Duodenal mucosa (tissue), 2 donors: ENCODE measurements at regions not wholly inside any gene's neighbourhood (a gene's known extent, or its start where the extent isn't known, plus 50 kb on each side); places are given as distances from the start of the nearest gene placed in this dataset.

Experiments
- H3K27ac ChIP-seq: one replicate; pipeline ENCODE4 v1.7.0; 2013; ENCODE audit warnings: low read depth, low read length
- H3K27me3 ChIP-seq, 2 donors: one replicate each; pipeline ENCODE4 v1.7.0; 2013; ENCODE audit warnings: low read length in 2 of 2, control low read depth in 1 of 2; ENCODE audit not compliant: insufficient read depth in 2 of 2, control insufficient read depth in 1 of 2
- H3K36me3 ChIP-seq, 2 donors: one replicate each; pipeline ENCODE4 v1.7.0; 2013; ENCODE audit warnings: low read length in 2 of 2, control low read depth in 1 of 2; ENCODE audit not compliant: insufficient read depth in 2 of 2, control insufficient read depth in 1 of 2
- H3K4me1 ChIP-seq, 2 donors: one replicate each; pipeline ENCODE4 v1.7.0; 2013; ENCODE audit warnings: low read length in 2 of 2, control low read depth in 1 of 2; ENCODE audit not compliant: insufficient read depth in 2 of 2, control insufficient read depth in 1 of 2
- H3K4me3 ChIP-seq, 2 donors: one replicate each; pipeline ENCODE4 v1.7.0; 2013; ENCODE audit warnings: low read length in 2 of 2, low read depth in 1 of 2
- H3K9ac ChIP-seq, 2 donors: one replicate each; pipeline ENCODE4 v1.7.0; 2013; ENCODE audit warnings: low read length in 2 of 2, low read depth in 1 of 2
- H3K9me3 ChIP-seq, 2 donors: one replicate each; pipeline ENCODE4 v1.7.0; 2013; ENCODE audit warnings: low read length in 2 of 2, control low read depth in 1 of 2; ENCODE audit not compliant: control insufficient read depth in 1 of 2

- Histone ChIP-seq H3K4me1 (no peaks in the 10 kb centered on the region), H3K36me3 (no peaks in the 10 kb centered on the region), H3K9me3 (no peaks in the 10 kb centered on the region), H3K27ac (no peak overlapping the region), H3K27me3 (no peaks in the 10 kb centered on the region), H3K9ac (no peak overlapping the region), H3K4me3 (no peak overlapping the region)
Observed at GRCh38 chr9:27945386-27945785, 372.1 kb upstream of the C9orf72 start.

- H3K9ac ChIP-seq = no peak overlapping the region
- H3K9me3 ChIP-seq = no peaks in the 10 kb centered on the region
- no peaks in the 10 kb centered on the region for H3K36me3 ChIP-seq
- H3K27me3 ChIP-seq = no peaks in the 10 kb centered on the region
- H3K27ac ChIP-seq = no peak overlapping the region
- H3K4me3 ChIP-seq = no peak overlapping the region
- no peaks in the 10 kb centered on the region for H3K4me1 ChIP-seq
Observed at GRCh38 chr9:27950382-27950781, 377.1 kb upstream of the C9orf72 start.

GRCh38 chr9:27954858-27955257, 381.6 kb upstream of the C9orf72 start:
- Histone ChIP-seq H3K4me3 (no peak overlapping the region), H3K27ac (no peak overlapping the region), H3K27me3 (no peaks in the 10 kb centered on the region), H3K4me1 (no peaks in the 10 kb centered on the region), H3K9me3 (no peaks in the 10 kb centered on the region), H3K36me3 (no peaks in the 10 kb centered on the region), H3K9ac (no peak overlapping the region)

- H3K36me3 ChIP-seq = no peaks in the 10 kb centered on the region
- no peaks in the 10 kb centered on the region for H3K4me1 ChIP-seq
- H3K4me3 ChIP-seq = no peak overlapping the region
- no peak overlapping the region for H3K27ac ChIP-seq
- no peaks in the 10 kb centered on the region for H3K27me3 ChIP-seq
- no peak overlapping the region for H3K9ac ChIP-seq
- no peaks in the 10 kb centered on the region for H3K9me3 ChIP-seq
Observed at GRCh38 chr9:27963836-27964235, 390.6 kb upstream of the C9orf72 start.

GRCh38 chr9:27967210-27967609, 393.9 kb upstream of the C9orf72 start:
- no peak overlapping the region for H3K27ac ChIP-seq
- H3K9me3 ChIP-seq = no peaks in the 10 kb centered on the region
- H3K27me3 ChIP-seq = no peaks in the 10 kb centered on the region
- no peak overlapping the region for H3K4me3 ChIP-seq
- H3K4me1 ChIP-seq = no peaks in the 10 kb centered on the region
- H3K9ac ChIP-seq = no peak overlapping the region
- no peaks in the 10 kb centered on the region for H3K36me3 ChIP-seq

GRCh38 chr9:27977931-27978330, 404.6 kb upstream of the C9orf72 start:
- Histone ChIP-seq H3K9me3 (no peaks in the 10 kb centered on the region), H3K27me3 (no peaks in the 10 kb centered on the region), H3K9ac (no peak overlapping the region), H3K4me1 (no peaks in the 10 kb centered on the region), H3K27ac (no peak overlapping the region), H3K36me3 (no peaks in the 10 kb centered on the region), H3K4me3 (no peak overlapping the region)

- H3K4me3 ChIP-seq = no peak overlapping the region
- no peaks in the 10 kb centered on the region for H3K36me3 ChIP-seq
- H3K9ac ChIP-seq = no peak overlapping the region
- no peak overlapping the region for H3K27ac ChIP-seq
- no peaks in the 10 kb centered on the region for H3K4me1 ChIP-seq
- H3K27me3 ChIP-seq = no peaks in the 10 kb centered on the region
- H3K9me3 ChIP-seq = no peaks in the 10 kb centered on the region
Observed at GRCh38 chr9:27985714-27986113, 412.4 kb upstream of the C9orf72 start.

GRCh38 chr9:27990524-27990923, 417.2 kb upstream of the C9orf72 start:
- Histone ChIP-seq H3K4me1 (no peaks in the 10 kb centered on the region), H3K9ac (no peak overlapping the region), H3K27me3 (no peaks in the 10 kb centered on the region)

GRCh38 chr9:27991221-27991620, 417.9 kb upstream of the C9orf72 start:
- no peak overlapping the region for H3K9ac ChIP-seq
- no peaks in the 10 kb centered on the region for H3K27me3 ChIP-seq
- no peak overlapping the region for H3K27ac ChIP-seq
- H3K36me3 ChIP-seq = no peaks in the 10 kb centered on the region
- H3K4me1 ChIP-seq = no peaks in the 10 kb centered on the region
- H3K9me3 ChIP-seq = no peaks in the 10 kb centered on the region
- H3K4me3 ChIP-seq = no peak overlapping the region

More at GRCh38 chr9:27990524-27990923, 417.2 kb upstream of the C9orf72 start:
- no peak overlapping the region for H3K4me3 ChIP-seq
- no peaks in the 10 kb centered on the region for H3K36me3 ChIP-seq
- no peaks in the 10 kb centered on the region for H3K9me3 ChIP-seq
- H3K27ac ChIP-seq = no peak overlapping the region

GRCh38 chr9:28001096-28001495, 427.8 kb upstream of the C9orf72 start:
- no peaks in the 10 kb centered on the region for H3K4me1 ChIP-seq
- no peaks in the 10 kb centered on the region for H3K9me3 ChIP-seq

GRCh38 chr9:28004900-28005299, 431.6 kb upstream of the C9orf72 start:
- Histone ChIP-seq H3K27me3 (no peaks in the 10 kb centered on the region), H3K9ac (no peak overlapping the region), H3K4me1 (no peaks in the 10 kb centered on the region), H3K27ac (no peak overlapping the region), H3K4me3 (no peak overlapping the region), H3K9me3 (no peaks in the 10 kb centered on the region), H3K36me3 (no peaks in the 10 kb centered on the region)

More at GRCh38 chr9:28001096-28001495, 427.8 kb upstream of the C9orf72 start:
- Histone ChIP-seq H3K27ac (no peak overlapping the region), H3K27me3 (no peaks in the 10 kb centered on the region), H3K9ac (no peak overlapping the region), H3K36me3 (no peaks in the 10 kb centered on the region), H3K4me3 (no peak overlapping the region)
